ENCODE measurements at regions not wholly inside any gene's neighbourhood (a gene's known extent, or its start where the extent isn't known, plus 50 kb on each side); places are given as distances from the start of the nearest gene placed in this dataset.

DNA sequence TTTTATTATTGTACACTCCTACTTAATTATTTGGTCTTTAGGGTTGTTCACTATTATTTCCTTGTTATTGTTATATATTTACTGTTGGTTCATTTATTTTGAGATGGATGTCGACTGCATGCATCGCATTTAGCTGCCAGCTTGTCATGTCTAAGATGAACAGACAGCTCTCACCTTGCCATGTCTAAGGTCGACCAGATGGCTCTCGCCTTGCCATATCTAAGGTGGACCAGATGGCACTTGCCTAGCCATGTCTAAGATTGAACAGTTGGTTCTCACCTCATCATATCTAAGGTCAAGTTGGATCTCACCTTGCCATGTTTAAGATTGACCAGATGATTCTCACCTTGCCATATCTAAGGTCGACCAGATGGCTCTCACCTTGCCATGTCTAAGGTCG, 1440.9 kb downstream of the UQCRFS1 start:
- Mint-ChIP-seq H3K9me3 (ENCODE audit: low read depth) (peaks cover 53% of the 10 kb centered on the region), H3K4me1 (no peaks in the 10 kb centered on the region), H3K4me3 (no peak overlapping the region), H3K36me3 (peaks cover 23% of the 10 kb centered on the region), H3K27ac (no peak overlapping the region), H3K27me3 (no peaks in the 10 kb centered on the region)
- DNase-seq: no peak
- ATAC-seq: no peak
- CTCF ChIA-PET: no interaction called here

DNA sequence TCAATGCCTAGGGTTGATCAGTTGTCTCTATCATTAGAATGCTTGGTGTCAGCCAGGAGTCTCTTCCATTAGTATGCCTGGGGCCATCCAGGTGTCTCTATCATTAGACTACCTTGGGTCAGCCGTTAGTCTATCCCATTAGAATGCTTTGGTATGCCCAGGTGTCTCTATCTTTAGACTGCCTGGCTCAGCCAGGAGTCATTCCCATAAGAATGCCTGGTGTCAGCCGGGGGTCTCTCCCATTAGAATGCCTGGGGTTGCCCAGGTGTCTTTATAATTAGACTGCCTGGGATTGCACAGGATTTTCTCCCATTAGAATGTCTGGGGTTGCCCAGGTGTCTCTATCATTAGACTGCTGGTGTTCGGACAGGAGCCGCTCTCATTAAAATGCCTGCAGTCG, 1442.9 kb downstream of the UQCRFS1 start:
- Mint-ChIP-seq H3K27ac (no peak overlapping the region), H3K27me3 (no peaks in the 10 kb centered on the region), H3K4me1 (no peaks in the 10 kb centered on the region), H3K9me3 (ENCODE audit: low read depth) (peaks cover 43% of the 10 kb centered on the region), H3K36me3 (peaks cover 12% of the 10 kb centered on the region), H3K4me3 (no peak overlapping the region)
- CTCF ChIA-PET: no interaction called here
- DNase-seq (no peak), ATAC-seq (no peak)

DNA sequence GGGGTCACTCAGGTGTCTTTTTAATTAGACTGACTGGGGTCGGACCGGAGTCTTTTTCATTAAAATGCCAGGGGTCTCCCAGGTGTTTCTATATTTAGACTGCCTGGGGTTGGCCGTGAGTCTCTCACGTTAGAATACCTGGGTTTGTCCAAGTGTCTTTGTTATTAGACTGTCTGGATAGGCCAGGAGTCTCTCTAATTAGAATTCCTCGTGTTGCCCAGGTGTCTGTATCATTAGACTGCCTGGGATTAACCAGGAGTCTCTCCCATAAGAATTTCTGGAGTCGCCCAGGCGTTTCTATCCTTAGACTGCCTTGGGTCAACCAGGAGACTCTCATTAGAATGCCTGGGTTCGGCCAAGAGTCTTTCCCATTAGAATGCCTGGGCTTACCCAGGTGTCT, 1445.7 kb downstream of the UQCRFS1 start:
- ATAC-seq (no peak), DNase-seq (no peak)
- Mint-ChIP-seq H3K9me3 (ENCODE audit: low read depth) (peaks cover 28% of the 10 kb centered on the region), H3K4me3 (no peak overlapping the region), H3K4me1 (no peaks in the 10 kb centered on the region), H3K27ac (no peak overlapping the region), H3K27me3 (no peaks in the 10 kb centered on the region), H3K36me3 (no peaks in the 10 kb centered on the region)
- CTCF ChIA-PET: no interaction called here

DNA sequence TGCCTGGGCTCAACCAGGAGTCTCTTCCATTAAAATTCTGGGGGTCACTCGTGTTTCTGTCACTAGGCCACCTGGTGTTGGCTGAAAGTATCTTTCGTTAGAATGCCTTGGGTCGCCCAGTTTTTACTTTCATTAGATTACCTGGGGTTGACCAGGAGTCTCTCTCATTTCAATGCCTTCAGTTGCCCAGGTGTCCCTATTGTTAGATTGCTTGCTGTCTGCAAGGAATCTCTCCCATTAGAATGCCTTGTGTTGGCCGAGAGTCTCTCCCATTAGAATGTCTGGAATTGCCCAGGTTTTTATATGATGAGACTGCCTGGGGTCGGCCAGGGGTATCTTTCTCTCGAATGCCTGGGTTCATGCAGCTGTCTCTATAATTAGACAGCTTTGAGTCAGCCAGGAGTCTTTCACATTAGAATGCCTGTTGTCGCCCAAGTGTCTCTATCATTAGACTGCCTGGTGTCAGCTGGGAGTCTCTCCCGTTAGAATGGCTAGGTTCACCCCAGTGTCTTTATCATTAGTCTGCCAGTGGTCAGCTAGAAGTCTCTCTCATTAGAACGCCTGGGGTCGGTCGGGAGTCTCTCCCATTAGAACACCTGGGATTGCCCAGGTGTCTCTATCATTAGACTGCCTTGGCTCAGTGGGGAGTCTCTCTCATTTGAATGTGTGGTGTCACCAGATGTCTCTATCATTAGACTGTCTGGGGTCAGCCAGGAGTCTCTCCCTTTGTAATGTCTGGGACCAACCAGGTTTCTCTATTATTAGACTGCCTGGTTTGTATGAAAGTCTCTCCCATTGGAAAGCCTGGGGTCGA, 1446.8 kb downstream of the UQCRFS1 start:
- Mint-ChIP-seq H3K27me3 (no peaks in the 10 kb centered on the region), H3K4me1 (no peaks in the 10 kb centered on the region), H3K4me3 (no peak overlapping the region), H3K9me3 (ENCODE audit: low read depth) (peaks cover 23% of the 10 kb centered on the region), H3K27ac (no peak overlapping the region), H3K36me3 (no peaks in the 10 kb centered on the region)
- no peak for ATAC-seq
- DNase-seq: no peak
- CTCF ChIA-PET: no interaction called here

DNA sequence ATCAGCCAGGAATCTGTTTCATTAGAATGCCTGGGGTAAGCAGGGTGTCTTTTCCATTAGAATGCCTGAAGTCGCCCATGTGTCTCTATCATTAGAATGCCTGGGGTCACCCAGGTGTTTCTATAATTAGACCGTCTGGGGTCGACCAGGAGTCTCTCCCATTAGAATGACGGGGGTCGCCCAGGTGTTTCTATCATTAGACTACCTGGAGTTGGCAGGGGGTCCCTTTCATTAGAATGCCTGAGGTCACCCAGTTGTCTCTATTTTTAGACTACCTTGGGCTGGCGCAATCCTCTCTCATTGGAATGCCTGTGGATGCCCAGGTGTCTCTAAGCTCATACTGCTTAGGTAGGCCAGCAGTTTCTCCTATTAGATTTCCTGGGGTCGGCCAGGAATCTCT, 1447.6 kb downstream of the UQCRFS1 start:
- H3K4me3 Mint-ChIP-seq: no peak overlapping the region
- peaks cover 25% of the 10 kb centered on the region for H3K9me3 Mint-ChIP-seq (ENCODE audit: low read depth)
- DNase-seq (no peak), ATAC-seq (no peak)
- CTCF ChIA-PET: no interaction called here
- no peak overlapping the region for H3K27ac Mint-ChIP-seq
- no peaks in the 10 kb centered on the region for H3K27me3 Mint-ChIP-seq
- no peaks in the 10 kb centered on the region for H3K4me1 Mint-ChIP-seq
- H3K36me3 Mint-ChIP-seq: no peaks in the 10 kb centered on the region

DNA sequence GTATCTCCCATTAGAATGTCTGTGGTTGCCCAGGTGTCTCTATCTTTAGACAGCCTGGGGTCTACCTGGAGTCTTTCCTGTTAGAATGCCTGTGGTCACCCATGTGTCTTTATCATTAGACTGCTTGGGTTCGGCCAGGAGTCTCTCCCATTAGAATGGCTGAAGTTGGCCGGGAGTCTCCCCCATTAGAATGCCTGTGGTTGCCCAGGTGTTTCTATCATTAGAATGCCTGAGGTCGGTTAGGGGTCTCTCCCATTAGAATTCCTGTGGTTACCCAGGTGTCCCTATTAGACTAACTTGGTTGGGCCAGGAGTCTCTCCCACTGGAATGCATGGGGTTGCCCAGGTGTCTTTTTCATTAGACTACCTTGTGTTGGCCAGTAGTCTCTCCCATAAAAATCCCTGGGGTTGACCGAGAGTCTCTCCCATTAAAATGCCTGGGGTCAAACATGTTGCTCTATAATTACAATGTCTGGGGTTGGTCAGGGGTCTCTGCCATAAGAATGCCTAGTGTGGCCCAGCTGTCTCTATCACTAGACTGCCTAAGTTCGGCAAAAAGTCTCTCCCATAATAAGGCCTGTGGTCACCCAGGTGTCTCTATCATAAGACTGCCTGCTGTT, 1448.7 kb downstream of the UQCRFS1 start:
- Mint-ChIP-seq H3K4me3 (no peak overlapping the region), H3K27me3 (no peaks in the 10 kb centered on the region), H3K36me3 (no peaks in the 10 kb centered on the region), H3K9me3 (ENCODE audit: low read depth) (peaks cover 22% of the 10 kb centered on the region), H3K4me1 (no peaks in the 10 kb centered on the region), H3K27ac (no peak overlapping the region)
- CTCF ChIA-PET: no interaction called here
- ATAC-seq: no peak
- no peak for DNase-seq

DNA sequence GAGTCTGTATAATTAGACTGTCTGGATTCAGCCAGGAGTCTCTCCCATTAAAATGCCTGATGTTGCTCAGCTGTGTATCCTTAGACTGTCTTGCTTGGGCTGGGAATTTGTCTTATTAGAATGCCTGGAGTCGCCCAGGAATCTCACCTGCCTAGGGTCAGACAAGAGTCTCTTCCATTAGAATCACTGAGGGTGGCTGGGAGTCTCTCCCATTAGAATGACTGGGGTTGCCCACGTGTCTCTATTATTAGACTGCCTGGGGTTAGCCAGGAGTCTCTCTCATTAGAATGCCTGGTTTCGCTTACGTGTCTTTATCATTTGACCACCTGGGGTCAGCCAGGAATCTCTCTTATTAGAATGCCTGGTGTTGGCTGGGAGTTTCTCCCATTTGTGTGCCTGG, 1450.0 kb downstream of the UQCRFS1 start:
- no peak for ATAC-seq
- H3K27ac Mint-ChIP-seq: no peak overlapping the region
- CTCF ChIA-PET: no interaction called here
- H3K27me3 Mint-ChIP-seq: no peaks in the 10 kb centered on the region
- no peak for DNase-seq
- no peak overlapping the region for H3K4me3 Mint-ChIP-seq
- H3K9me3 Mint-ChIP-seq (ENCODE audit: low read depth): peaks cover 22% of the 10 kb centered on the region
- no peaks in the 10 kb centered on the region for H3K4me1 Mint-ChIP-seq
- H3K36me3 Mint-ChIP-seq: no peaks in the 10 kb centered on the region

DNA sequence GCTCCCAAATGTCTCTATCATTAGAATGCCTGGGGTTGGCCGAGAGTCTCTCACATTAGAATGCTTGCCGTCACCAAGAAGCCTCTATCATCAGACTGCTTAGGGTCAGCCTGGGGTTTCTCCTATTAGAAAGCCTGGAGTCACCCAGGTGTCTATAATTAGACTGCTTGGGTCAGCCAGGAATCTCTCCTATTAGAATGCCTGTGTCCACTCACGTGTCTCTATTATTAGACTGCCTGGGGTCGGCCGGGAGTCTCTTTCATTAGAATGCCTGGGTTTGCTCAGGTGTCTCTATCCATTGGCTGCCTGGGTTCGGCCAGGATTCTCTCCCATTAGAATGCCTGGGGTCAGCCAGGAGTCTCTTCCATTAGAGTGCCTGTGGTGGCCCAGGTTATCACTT, 1453.1 kb downstream of the UQCRFS1 start:
- H3K4me1 Mint-ChIP-seq: no peaks in the 10 kb centered on the region
- peaks cover 20% of the 10 kb centered on the region for H3K9me3 Mint-ChIP-seq (ENCODE audit: low read depth)
- DNase-seq (no peak), ATAC-seq (no peak)
- CTCF ChIA-PET: no interaction called here
- H3K27me3 Mint-ChIP-seq: no peaks in the 10 kb centered on the region
- H3K27ac Mint-ChIP-seq: no peak overlapping the region
- no peaks in the 10 kb centered on the region for H3K36me3 Mint-ChIP-seq
- no peak overlapping the region for H3K4me3 Mint-ChIP-seq

DNA sequence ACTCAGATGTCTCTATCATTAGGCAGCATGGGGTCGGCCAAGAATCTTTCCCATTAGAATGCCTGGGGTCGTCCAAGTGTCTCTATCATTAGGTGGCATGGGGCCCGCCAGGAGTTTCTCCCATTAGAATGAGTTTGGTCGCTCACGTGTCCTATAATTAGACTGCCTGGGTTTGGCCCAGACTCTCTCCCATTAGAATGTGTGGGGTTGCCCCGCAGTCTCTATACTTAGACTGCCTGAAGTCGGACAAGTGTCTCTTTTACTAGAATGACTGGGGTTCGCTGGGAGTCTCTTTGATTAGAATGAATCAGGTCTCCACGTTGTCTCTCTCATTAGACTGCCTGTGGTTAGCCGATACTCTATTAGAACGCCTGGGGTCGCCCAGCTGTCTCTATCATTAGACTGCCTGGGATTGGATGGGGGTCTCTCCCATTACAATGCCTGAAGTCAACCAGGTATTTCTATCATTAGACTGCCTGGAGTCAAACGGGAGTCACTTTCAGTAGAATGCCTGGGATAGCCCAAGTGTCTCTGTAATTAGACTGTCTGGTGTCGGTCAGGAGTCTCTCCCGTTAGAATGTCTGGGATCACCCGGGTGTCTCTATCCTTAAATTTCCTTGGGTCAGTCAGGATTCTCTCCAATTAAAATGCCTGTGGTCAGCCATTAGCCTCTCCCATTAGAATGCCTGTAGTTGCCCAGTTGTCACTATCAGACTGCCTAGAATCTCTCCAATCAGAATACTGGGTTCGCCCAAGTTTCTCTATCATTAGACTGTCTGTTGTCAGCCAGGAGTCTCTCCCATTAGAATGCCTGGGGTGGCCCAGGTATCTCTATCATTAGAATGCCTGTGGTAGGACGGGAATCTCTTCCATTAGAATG, 1454.1 kb downstream of the UQCRFS1 start:
- peaks cover 16% of the 10 kb centered on the region for H3K9me3 Mint-ChIP-seq (ENCODE audit: low read depth)
- no peaks in the 10 kb centered on the region for H3K36me3 Mint-ChIP-seq
- no peaks in the 10 kb centered on the region for H3K27me3 Mint-ChIP-seq
- H3K4me1 Mint-ChIP-seq: no peaks in the 10 kb centered on the region
- H3K27ac Mint-ChIP-seq: no peak overlapping the region
- no peak overlapping the region for H3K4me3 Mint-ChIP-seq
- no peak for DNase-seq
- no peak for ATAC-seq
- CTCF ChIA-PET: no interaction called here

DNA sequence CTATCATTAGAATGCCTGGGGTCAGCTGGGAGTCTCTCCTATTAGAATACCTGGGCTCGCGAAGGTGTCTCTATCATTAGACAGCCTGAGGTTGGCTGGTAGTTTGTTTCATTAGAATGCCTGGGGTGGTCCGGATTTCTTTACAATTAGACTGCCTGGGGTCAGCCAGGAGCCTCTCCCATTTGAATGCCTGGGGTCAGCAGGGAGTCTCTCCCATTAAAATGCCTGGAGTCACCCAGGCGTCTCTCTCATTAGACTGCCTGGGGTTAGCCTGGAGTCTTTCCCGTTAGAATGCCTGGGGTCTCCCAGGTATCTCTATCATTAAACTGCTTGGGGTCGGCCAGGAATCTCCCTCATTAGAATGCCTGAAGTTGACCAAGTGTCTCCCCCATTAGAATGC, 1458.3 kb downstream of the UQCRFS1 start:
- Mint-ChIP-seq H3K4me1 (no peaks in the 10 kb centered on the region), H3K27ac (no peak overlapping the region)

DNA sequence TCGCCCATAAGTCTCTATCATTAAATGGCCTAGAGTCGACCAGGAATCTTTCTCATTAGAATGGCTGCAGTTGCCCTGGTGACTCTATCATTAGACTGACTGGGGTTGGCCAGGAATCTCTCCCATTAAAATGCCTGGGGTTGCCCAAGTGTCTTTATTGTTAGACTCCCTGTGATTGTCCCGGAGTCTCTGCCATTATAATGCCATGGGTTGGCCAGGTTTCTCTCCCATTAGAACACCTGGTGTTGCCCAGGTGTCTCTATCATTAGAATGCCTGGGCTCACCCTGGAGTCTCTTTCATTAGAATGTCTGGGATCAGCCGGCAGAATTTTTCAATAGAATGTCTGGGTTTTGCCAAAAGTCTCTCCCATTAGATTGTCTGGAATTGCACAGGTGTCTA, 1459.3 kb downstream of the UQCRFS1 start:
- DNase-seq (no peak), ATAC-seq (no peak)
- Mint-ChIP-seq H3K27me3 (no peaks in the 10 kb centered on the region), H3K9me3 (ENCODE audit: low read depth) (peaks cover 3% of the 10 kb centered on the region), H3K4me1 (no peaks in the 10 kb centered on the region), H3K4me3 (no peak overlapping the region), H3K36me3 (no peaks in the 10 kb centered on the region), H3K27ac (no peak overlapping the region)
- CTCF ChIA-PET: no interaction called here

More for the DNA sequence above, 1458.3 kb downstream of the UQCRFS1 start:
- CTCF ChIA-PET: no interaction called here
- Mint-ChIP-seq H3K36me3 (no peaks in the 10 kb centered on the region), H3K27me3 (no peaks in the 10 kb centered on the region), H3K4me3 (no peak overlapping the region), H3K9me3 (ENCODE audit: low read depth) (peaks cover 7% of the 10 kb centered on the region)
- DNase-seq: no peak
- ATAC-seq: no peak

DNA sequence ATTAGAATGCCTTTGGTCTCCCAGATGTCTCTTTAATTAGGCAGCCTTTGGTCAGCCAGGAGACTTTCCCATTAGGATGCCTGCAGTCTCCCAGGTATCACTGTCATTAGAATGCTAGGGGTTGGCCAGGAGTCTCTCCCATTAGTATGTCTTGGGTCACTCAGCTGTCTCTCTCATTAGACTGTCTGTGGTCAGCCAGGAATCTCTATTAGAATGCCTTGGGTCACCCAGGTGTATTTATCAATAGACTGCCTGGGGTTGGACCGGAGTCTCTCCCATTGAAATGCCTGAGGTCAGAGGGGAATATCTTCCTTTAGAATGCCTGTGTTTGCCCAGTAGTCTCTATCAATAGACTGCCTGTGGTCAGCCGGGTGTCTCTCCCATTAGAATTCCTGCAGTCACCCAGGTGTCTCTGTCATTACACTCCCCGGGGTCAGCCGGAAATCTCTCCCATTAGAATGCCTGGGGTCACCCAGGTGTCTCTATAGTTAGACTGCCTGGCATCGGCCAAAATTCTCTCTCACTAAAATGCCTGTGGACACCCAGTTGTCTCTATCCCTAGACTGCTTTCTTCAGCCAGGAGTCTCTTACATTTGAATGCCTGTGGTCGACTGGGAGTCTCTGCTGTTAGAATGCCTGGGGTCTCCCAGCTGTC, 1460.3 kb downstream of the UQCRFS1 start:
- no peak for DNase-seq
- Mint-ChIP-seq H3K9me3 (ENCODE audit: low read depth) (peaks cover 1% of the 10 kb centered on the region), H3K36me3 (no peaks in the 10 kb centered on the region)

DNA sequence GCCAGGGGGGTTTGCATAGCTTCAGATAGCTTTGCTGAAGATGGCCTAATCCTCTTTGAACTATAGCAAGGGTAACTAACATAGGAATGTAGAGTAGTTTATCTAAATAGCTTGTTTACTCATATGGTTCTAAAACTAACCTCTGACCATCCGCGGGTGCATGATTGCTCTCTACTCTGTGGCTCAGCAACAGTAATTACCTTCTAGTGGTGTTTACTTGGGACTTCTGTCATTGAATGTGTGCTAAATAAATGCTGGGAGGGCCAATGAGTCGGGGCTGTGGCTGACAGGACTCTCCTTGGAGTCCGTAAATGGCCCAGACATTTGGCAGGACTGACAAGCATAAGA, 1461.9 kb downstream of the UQCRFS1 start:
- Mint-ChIP-seq H3K27me3 (no peaks in the 10 kb centered on the region), H3K27ac (no peak overlapping the region)
- CTCF ChIA-PET: no interaction called here

More for the DNA sequence above, 1460.3 kb downstream of the UQCRFS1 start:
- H3K4me1 Mint-ChIP-seq: no peaks in the 10 kb centered on the region
- ATAC-seq: no peak
- no peak overlapping the region for H3K27ac Mint-ChIP-seq
- CTCF ChIA-PET: no interaction called here
- H3K27me3 Mint-ChIP-seq: no peaks in the 10 kb centered on the region
- H3K4me3 Mint-ChIP-seq: no peak overlapping the region

More for the DNA sequence above, 1461.9 kb downstream of the UQCRFS1 start:
- Mint-ChIP-seq H3K4me1 (peaks cover 2% of the 10 kb centered on the region), H3K4me3 (no peak overlapping the region), H3K36me3 (no peaks in the 10 kb centered on the region), H3K9me3 (ENCODE audit: low read depth) (no peaks in the 10 kb centered on the region)
- ATAC-seq: no peak
- no peak for DNase-seq
